ENCODE measurements at regions not wholly inside any gene's neighbourhood (a gene's known extent, or its start where the extent isn't known, plus 50 kb on each side); places are given as distances from the start of the nearest gene placed in this dataset.

GRCh38 chr10:84938117-84938905 is 609.9 kb downstream of the CCSER2 start:
- Histone ChIP-seq H3T11ph (ENCODE audit: low read length) (no peak overlapping the region), H3K4ac (ENCODE audit: low read depth, low read length) (no peak overlapping the region), H3K4me2 (ENCODE audit: insufficient read depth, insufficient read length, low read length) (no peak overlapping the region), H2BK15ac (ENCODE audit: low read depth, low read length) (no peak overlapping the region), H2BK120ac (ENCODE audit: low read depth, low read length, poor library complexity, severe bottlenecking) (no peak overlapping the region), H2BK20ac (ENCODE audit: low read depth, low read length, poor library complexity, severe bottlenecking) (no peak overlapping the region), H3K23me2 (ENCODE audit: insufficient read length, low read depth, low read length, poor library complexity, severe bottlenecking) (no peaks in the 10 kb centered on the region), H2BK5ac (ENCODE audit: insufficient read length, low read length) (no peak overlapping the region), H3K79me1 (ENCODE audit: insufficient read depth, low read depth, low read length, poor library complexity, severe bottlenecking) (no peaks in the 10 kb centered on the region), H2BK12ac (ENCODE audit: insufficient read length, low read depth, low read length) (no peak overlapping the region), H2AFZ (ENCODE audit: low read length) (no peak overlapping the region), H3K23ac (ENCODE audit: insufficient read length, low read depth, low read length) (no peak overlapping the region), H3K27ac (ENCODE audit: insufficient read length, low read depth, low read length) (no peak overlapping the region), H4K5ac (ENCODE audit: insufficient read length, low read depth, low read length) (no peak overlapping the region), H3K9ac (ENCODE audit: extremely low read depth, insufficient read length, low read length) (no peak overlapping the region), H3K79me2 (ENCODE audit: insufficient read depth, low read length) (no peaks in the 10 kb centered on the region), H3K18ac (ENCODE audit: insufficient read length, low read depth, low read length) (no peak overlapping the region), H3K14ac (ENCODE audit: insufficient read depth, low read length) (no peak overlapping the region), H3K56ac (ENCODE audit: insufficient read length, low read depth, low read length) (no peak overlapping the region), H3K4me1 (ENCODE audit: insufficient read depth, low read length) (no peaks in the 10 kb centered on the region; the same call in 1 of the 2 replicates), H3K9me3 (ENCODE audit: control insufficient read depth, low read depth, low read length) (no peaks in the 10 kb centered on the region), H4K91ac (ENCODE audit: insufficient read length, low read depth, low read length) (no peak overlapping the region), H3K27me3 (ENCODE audit: insufficient read depth, low read length) (no peaks in the 10 kb centered on the region), H2AK5ac (ENCODE audit: insufficient read length, low read length) (no peak overlapping the region), H4K20me1 (ENCODE audit: control insufficient read depth, insufficient read depth, insufficient read length) (no peaks in the 10 kb centered on the region), H4K8ac (replicated peaks; ENCODE audit: insufficient read length, low read depth, low read length) (no peak overlapping the region)
- Mint-ChIP-seq H3K4me3 (no peak overlapping the region), H3K9me3 (no peaks in the 10 kb centered on the region), H3K36me3 (ENCODE audit: insufficient read depth in 1 of 3, low read depth in 3 of 3) (no peaks in the 10 kb centered on the region), H3K27me3 (ENCODE audit: low read depth) (no peaks in the 10 kb centered on the region), H3K4me1 (peaks cover 8 to 11% of the 10 kb centered on the region in 2 experiments), H3K27ac (no peak overlapping the region; a peak in 1 of 7 replicates)
- no peak for TF ChIP-seq CTCF (conservative IDR thresholded peaks at IDR 0.05)
- no peak for DNase-seq
- no CpG with 5 or more reads among the region's 4 CpGs for WGBS (ENCODE audit: extremely low coverage, insufficient read length, low lambda C conversion rate)

Data from H9 (cell line).